Neural cell (in vitro differentiated cells): ENCODE measurements at regions not wholly inside any gene's neighbourhood (a gene's known extent, or its start where the extent isn't known, plus 50 kb on each side); places are given as distances from the start of the nearest gene placed in this dataset.

ENCODE experiments used
- EP300 ChIP-seq: fragments of 450-650 bp; conservative IDR thresholded peaks from 2 replicates; pipeline ENCODE4 v1.6.1; 2014; ENCODE audit warnings: antibody characterized with exemption, mild to moderate bottlenecking, moderate library complexity; ENCODE audit not compliant: poor library complexity, severe bottlenecking
- MXI1 ChIP-seq: fragments of 450-650 bp; conservative IDR thresholded peaks from 2 replicates; pipeline ENCODE4 v1.6.1; 2014; ENCODE audit warnings: antibody characterized with exemption, mild to moderate bottlenecking; ENCODE audit not compliant: poor library complexity, severe bottlenecking
- POLR2AphosphoS5 ChIP-seq: IDR thresholded peaks from 2 replicates; pipeline ENCODE4 v1.6.1; 2012
- REST ChIP-seq: IDR thresholded peaks from 2 replicates; pipeline ENCODE4 v1.6.1; 2012; ENCODE audit warnings: borderline replicate concordance
- SMC3 ChIP-seq: fragments of 450-650 bp; conservative IDR thresholded peaks from 2 replicates; pipeline ENCODE4 v1.6.1; 2014; ENCODE audit warnings: antibody characterized with exemption, mild to moderate bottlenecking, moderate library complexity; ENCODE audit not compliant: poor library complexity
- TAF1 ChIP-seq: IDR thresholded peaks from 2 replicates; pipeline ENCODE4 v1.6.1; 2012; ENCODE audit warnings: low read depth
- TF ChIP-seq, protein P1 (sequence below): fragments of 450-650 bp; IDR thresholded peaks from 2 replicates; pipeline ENCODE4 v1.5.1; 2014; ENCODE audit warnings: antibody characterized with exemption, mild to moderate bottlenecking, moderate library complexity; ENCODE audit not compliant: poor library complexity, severe bottlenecking

DNA sequence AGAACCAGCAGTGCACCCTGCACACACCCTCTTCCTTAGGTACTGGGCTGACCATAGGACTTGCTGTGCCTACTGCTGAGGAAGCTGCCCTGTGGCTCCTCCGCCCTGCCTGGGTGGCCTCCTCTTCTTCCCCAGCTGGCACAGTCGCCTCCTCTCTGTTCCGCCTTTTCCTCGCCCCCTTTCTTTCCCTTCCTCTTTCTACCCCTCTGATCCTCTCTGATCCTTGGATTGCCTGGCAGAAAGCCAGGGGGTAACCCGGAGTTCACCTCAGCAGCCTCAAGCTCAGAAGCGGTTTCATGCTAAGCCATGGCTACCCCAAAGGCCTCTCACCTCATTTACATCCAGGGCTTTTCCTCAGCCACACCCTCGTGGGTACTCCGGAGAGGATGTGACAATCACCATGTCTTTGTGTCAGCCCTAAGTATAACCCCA, 136.2 kb downstream of the SMIM20 start:
- TF ChIP-seq, protein P1, sequence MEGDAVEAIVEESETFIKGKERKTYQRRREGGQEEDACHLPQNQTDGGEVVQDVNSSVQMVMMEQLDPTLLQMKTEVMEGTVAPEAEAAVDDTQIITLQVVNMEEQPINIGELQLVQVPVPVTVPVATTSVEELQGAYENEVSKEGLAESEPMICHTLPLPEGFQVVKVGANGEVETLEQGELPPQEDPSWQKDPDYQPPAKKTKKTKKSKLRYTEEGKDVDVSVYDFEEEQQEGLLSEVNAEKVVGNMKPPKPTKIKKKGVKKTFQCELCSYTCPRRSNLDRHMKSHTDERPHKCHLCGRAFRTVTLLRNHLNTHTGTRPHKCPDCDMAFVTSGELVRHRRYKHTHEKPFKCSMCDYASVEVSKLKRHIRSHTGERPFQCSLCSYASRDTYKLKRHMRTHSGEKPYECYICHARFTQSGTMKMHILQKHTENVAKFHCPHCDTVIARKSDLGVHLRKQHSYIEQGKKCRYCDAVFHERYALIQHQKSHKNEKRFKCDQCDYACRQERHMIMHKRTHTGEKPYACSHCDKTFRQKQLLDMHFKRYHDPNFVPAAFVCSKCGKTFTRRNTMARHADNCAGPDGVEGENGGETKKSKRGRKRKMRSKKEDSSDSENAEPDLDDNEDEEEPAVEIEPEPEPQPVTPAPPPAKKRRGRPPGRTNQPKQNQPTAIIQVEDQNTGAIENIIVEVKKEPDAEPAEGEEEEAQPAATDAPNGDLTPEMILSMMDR, result no peak
- TF ChIP-seq MXI1 (no peak), POLR2AphosphoS5 (no peak), SMC3 (no peak), EP300 (no peak), REST (no peak), TAF1 (no peak)
